ENCODE measurements at regions not wholly inside any gene's neighbourhood (a gene's known extent, or its start where the extent isn't known, plus 50 kb on each side); places are given as distances from the start of the nearest gene placed in this dataset.

GRCh38 chr5:124514956-124515355, 231.5 kb downstream of the ZNF608 start:
- no peak for TF ChIP-seq CTCF (IDR thresholded peaks at IDR 0.05 in 8 of 11, conservative IDR thresholded peaks at IDR 0.05 in 3 of 11)
- TF ChIP-seq POLR2AphosphoS5 (IDR thresholded peaks at IDR 0.05) = no peak
- TF ChIP-seq POLR2A (IDR thresholded peaks at IDR 0.05) = no peak

All from spleen (tissue), 7 donors.